K562 (cell line): ENCODE measurements at regions not wholly inside any gene's neighbourhood (a gene's known extent, or its start where the extent isn't known, plus 50 kb on each side); places are given as distances from the start of the nearest gene placed in this dataset.

ENCODE experiments used
- ADNP ChIP-seq: fragments of 200-800 bp; sonication (Bioruptor generic); IDR thresholded peaks from 2 replicates; pipeline ENCODE4 v1.6.1; 2016; ENCODE audit warnings: missing genetic modification characterization, missing compliant biosample characterization
- EWSR1 ChIP-seq: fragments of 450-650 bp; IDR thresholded peaks from 2 replicates; pipeline ENCODE4 v1.6.1; 2018; ENCODE audit warnings: borderline replicate concordance, mild to moderate bottlenecking, low read depth, moderate library complexity; ENCODE audit not compliant: partially characterized antibody
- EZH2 ChIP-seq: IDR thresholded peaks from 2 replicates; pipeline ENCODE4 v1.6.1; 2012; ENCODE audit warnings: low read depth, mild to moderate bottlenecking, inconsistent platforms, low read length, borderline replicate concordance
- FIP1L1 ChIP-seq: fragments of 200-400 bp; formaldehyde crosslinking; IDR thresholded peaks from 2 replicates; pipeline ENCODE4 v1.6.1; 2018; ENCODE audit warnings: mild to moderate bottlenecking, low read depth, low read length; ENCODE audit not compliant: poor library complexity, severe bottlenecking
- NFE2L1 ChIP-seq: fragments of 450-650 bp; IDR thresholded peaks from 2 replicates; pipeline ENCODE4 v1.6.1; 2016; ENCODE audit warnings: missing genetic modification characterization, low read depth, mild to moderate bottlenecking, missing compliant biosample characterization, moderate library complexity, borderline replicate concordance
- NRF1 ChIP-seq, 2 experiments: fragments of 450-650 bp; IDR thresholded peaks in 1 of 2; conservative IDR thresholded peaks in 1 of 2; 2 replicates each; pipeline ENCODE4 v1.6.1; 2014; ENCODE audit warnings: mild to moderate bottlenecking in 2 of 2
- PCBP2 ChIP-seq: fragments of 200-400 bp; formaldehyde crosslinking; IDR thresholded peaks from 2 replicates; pipeline ENCODE4 v1.6.1; 2018; ENCODE audit warnings: low read length, low read depth, mild to moderate bottlenecking, moderate library complexity; ENCODE audit not compliant: poor library complexity, severe bottlenecking
- SMAD2 ChIP-seq: fragments of 150-350 bp; IDR thresholded peaks from 2 replicates; pipeline ENCODE4 v1.6.1; 2014; ENCODE audit warnings: low read depth, mild to moderate bottlenecking, low read length
- SRSF9 ChIP-seq: fragments of 200-400 bp; formaldehyde crosslinking; IDR thresholded peaks from 2 replicates; pipeline ENCODE4 v1.6.1; 2017; ENCODE audit warnings: low read depth, low read length, borderline replicate concordance
- ZFPM2 ChIP-seq: fragments of 250-450 bp; sonication (Bioruptor Pico); IDR thresholded peaks from 2 replicates; pipeline ENCODE4 v1.5.1; 2022; ENCODE audit warnings: mild to moderate bottlenecking
- ZNF354B ChIP-seq: fragments of 250-450 bp; sonication (Bioruptor Pico); IDR thresholded peaks from 2 replicates; pipeline ENCODE4 v1.4.0; 2020

DNA sequence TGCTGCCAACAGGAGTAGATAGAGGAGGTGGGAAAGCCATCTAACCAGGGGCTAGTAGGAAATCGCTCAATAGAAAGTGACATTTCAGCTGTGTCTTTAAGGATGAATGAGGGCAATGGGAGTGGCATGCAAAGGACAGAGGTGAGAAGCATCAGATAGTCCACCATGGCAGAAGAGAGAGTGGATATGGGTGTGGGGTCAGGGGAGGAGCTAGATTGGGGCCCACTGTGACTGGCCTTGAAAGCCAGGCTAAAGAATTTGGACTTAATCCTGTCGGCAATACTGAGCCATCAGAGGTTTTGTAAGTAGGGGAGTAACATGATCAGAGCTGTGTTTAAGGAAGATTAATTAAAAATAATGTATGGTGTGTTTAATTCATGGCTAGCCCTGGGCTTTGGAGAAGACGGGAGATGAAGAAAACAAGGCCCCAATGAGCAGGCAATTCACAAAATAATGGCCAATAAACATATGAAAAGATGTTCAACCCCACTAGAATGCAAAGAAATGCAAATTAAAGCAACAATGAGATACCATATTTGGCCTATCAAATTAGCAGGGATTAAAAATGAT, 98.1 kb upstream of the PJA1 start:
- TF ChIP-seq NRF1 (conservative IDR thresholded peaks at IDR 0.05 in 1 of 2, IDR thresholded peaks at IDR 0.05 in 1 of 2) (no peak), SRSF9 (no peak), ZNF354B (no peak), ADNP (no peak), ZFPM2 (CRISPR knock-in tag) (no peak), NFE2L1 (tag) (no peak), EZH2 (no peak), EWSR1 (no peak), FIP1L1 (no peak), PCBP2 (no peak), SMAD2 (no peak)
